Neuronal stem cell (in vitro differentiated cells): ENCODE measurements at regions not wholly inside any gene's neighbourhood (a gene's known extent, or its start where the extent isn't known, plus 50 kb on each side); places are given as distances from the start of the nearest gene placed in this dataset.

Source experiments
- DNase-seq: peaks from one replicate; pipeline ENCODE4 v3.0.0-alpha.2; 2013; ENCODE audit warnings: low spot score
- H2AFZ ChIP-seq: one replicate; pipeline ENCODE4 v1.6.1; 2013; ENCODE audit warnings: mild to moderate bottlenecking, low read length, inconsistent platforms
- H2AK5ac ChIP-seq: 2 replicates; pipeline ENCODE4 v1.6.1; 2013; ENCODE audit warnings: low read depth, mild to moderate bottlenecking, inconsistent platforms, low read length, moderate library complexity, mixed read lengths
- H2BK120ac ChIP-seq: 2 replicates; pipeline ENCODE4 v1.6.1; 2013; ENCODE audit warnings: low read depth, mild to moderate bottlenecking, inconsistent platforms, low read length, moderate library complexity, mixed read lengths
- H2BK12ac ChIP-seq: one replicate; pipeline ENCODE4 v1.6.1; 2013; ENCODE audit warnings: low read length, inconsistent platforms
- H2BK15ac ChIP-seq: 2 replicates; pipeline ENCODE4 v1.6.1; 2013; ENCODE audit warnings: mild to moderate bottlenecking, low read length, inconsistent platforms, mixed read lengths
- H2BK5ac ChIP-seq: one replicate; pipeline ENCODE4 v1.6.1; 2013; ENCODE audit warnings: inconsistent platforms, mild to moderate bottlenecking, low read length, moderate library complexity
- H3K14ac ChIP-seq: one replicate; pipeline ENCODE4 v1.6.1; 2013; ENCODE audit warnings: low read length, inconsistent platforms
- H3K18ac ChIP-seq: 2 replicates; pipeline ENCODE4 v1.6.1; 2013; ENCODE audit warnings: low read length, inconsistent platforms
- H3K23ac ChIP-seq: 2 replicates; pipeline ENCODE4 v1.6.1; 2013; ENCODE audit warnings: low read depth, mild to moderate bottlenecking, mixed read lengths, low read length, inconsistent platforms; ENCODE audit not compliant: poor library complexity
- H3K27ac ChIP-seq: replicated peaks from 3 replicates; pipeline ENCODE4 v1.5.1; 2013; ENCODE audit warnings: low read length, inconsistent platforms
- H3K27me3 ChIP-seq, 3 experiments: 2 replicates each; pipeline ENCODE4 v1.6.1; 2013; ENCODE audit warnings: low read length in 3 of 3, mild to moderate bottlenecking in 2 of 3, inconsistent platforms in 1 of 3, low read depth in 1 of 3, mixed read lengths in 1 of 3, moderate library complexity in 1 of 3; ENCODE audit not compliant: control insufficient read depth in 3 of 3, insufficient read depth in 3 of 3
- H3K36me3 ChIP-seq, 2 donors: replicated peaks in 1 of 2; 2 replicates each; pipeline ENCODE4 v1.6.1; 2013; ENCODE audit warnings: low read length in 2 of 2; ENCODE audit not compliant: control insufficient read depth in 2 of 2, insufficient read depth in 2 of 2
- H3K4ac ChIP-seq: 2 replicates; pipeline ENCODE4 v1.6.1; 2013; ENCODE audit warnings: inconsistent platforms, mild to moderate bottlenecking, low read length, moderate library complexity
- H3K4me1 ChIP-seq, 2 donors: 1 replicate in 1 of 2; 2 replicates in 1 of 2; pipeline ENCODE4 v1.6.1; 2013; ENCODE audit warnings: low read length in 2 of 2, low read depth in 1 of 2; ENCODE audit not compliant: control insufficient read depth in 2 of 2, insufficient read depth in 1 of 2
- H3K4me2 ChIP-seq: one replicate; pipeline ENCODE4 v1.6.1; 2013; ENCODE audit warnings: mild to moderate bottlenecking, low read length, inconsistent platforms; ENCODE audit not compliant: insufficient read depth, poor library complexity, severe bottlenecking
- H3K4me3 ChIP-seq, 2 donors: 2 replicates each; pipeline ENCODE4 v1.5.1; 2013; ENCODE audit warnings: low read length in 2 of 2, mild to moderate bottlenecking in 2 of 2, inconsistent platforms in 1 of 2, moderate library complexity in 1 of 2
- H3K79me1 ChIP-seq: one replicate; pipeline ENCODE4 v1.6.1; 2013; ENCODE audit warnings: low read depth, mild to moderate bottlenecking, inconsistent platforms, low read length, moderate library complexity
- H3K9ac ChIP-seq: one replicate; pipeline ENCODE4 v1.6.1; 2013; ENCODE audit warnings: mild to moderate bottlenecking, low read depth, low read length, inconsistent platforms; ENCODE audit not compliant: poor library complexity
- H3K9me3 ChIP-seq, 2 donors: replicated peaks in 1 of 2; 2 replicates each; pipeline versions ENCODE3 to v1.6.1; 2013; ENCODE audit warnings: low read length in 2 of 2, mild to moderate bottlenecking in 2 of 2, inconsistent platforms in 1 of 2, low read depth in 1 of 2, mixed read lengths in 1 of 2, moderate library complexity in 1 of 2; ENCODE audit not compliant: control insufficient read depth in 2 of 2, insufficient read depth in 1 of 2
- H4K8ac ChIP-seq: one replicate; pipeline ENCODE4 v1.6.1; 2013; ENCODE audit warnings: low read depth, mild to moderate bottlenecking, inconsistent platforms, low read length, moderate library complexity
- H4K91ac ChIP-seq: one replicate; pipeline ENCODE4 v1.6.1; 2013; ENCODE audit warnings: low read length, low read depth, mild to moderate bottlenecking, inconsistent platforms; ENCODE audit not compliant: poor library complexity
- WGBS, 2 donors: extraction: QIAGEN DNeasy Blood & Tissue Kit; methylation state at CpG; one replicate each; pipeline ENCODE4 v1.1.7; 2013; ENCODE audit warnings: missing lambda C conversion rate in 2 of 2, mixed read lengths in 1 of 2; ENCODE audit not compliant: insufficient read length in 2 of 2, insufficient replicate concordance in 1 of 2; ENCODE audit errors: extremely low coverage in 2 of 2; 5-methylcytosine and 5-hydroxymethylcytosine counted together

DNA sequence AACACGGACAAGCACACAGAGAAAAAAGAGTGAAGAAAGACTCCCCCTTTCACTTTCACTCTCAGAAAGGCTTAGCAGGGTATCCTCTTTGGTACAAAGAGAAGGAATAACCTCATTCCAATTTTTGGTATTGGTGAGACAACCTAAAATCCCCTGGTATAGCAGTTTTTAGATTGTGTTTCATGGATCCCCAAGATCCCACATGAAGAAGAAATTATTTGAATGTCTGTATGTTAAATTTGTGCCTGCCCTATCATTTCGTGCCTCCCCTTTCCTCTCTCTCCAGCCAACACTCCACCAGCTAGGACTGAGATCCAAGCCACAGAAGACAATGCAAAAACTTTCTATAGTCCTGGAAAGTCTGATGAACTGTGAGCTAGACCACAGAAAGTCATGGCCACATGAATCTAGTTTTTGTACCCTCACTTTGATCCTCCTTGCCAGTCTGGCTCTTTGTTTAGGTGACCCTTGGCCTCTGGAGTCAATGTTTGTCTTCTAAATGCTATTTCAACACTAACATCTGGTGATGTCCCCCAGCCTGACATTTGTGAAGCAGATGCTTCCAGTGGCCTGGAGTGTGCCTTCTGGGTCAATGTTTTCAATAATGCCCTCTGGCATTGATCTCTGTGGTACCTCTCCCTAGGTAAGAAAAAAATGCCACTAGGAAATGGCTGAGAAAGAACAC is 181.9 kb upstream of the BMP4 start:
- no peak overlapping the region for H3K27ac ChIP-seq
- no peak for DNase-seq

DNA sequence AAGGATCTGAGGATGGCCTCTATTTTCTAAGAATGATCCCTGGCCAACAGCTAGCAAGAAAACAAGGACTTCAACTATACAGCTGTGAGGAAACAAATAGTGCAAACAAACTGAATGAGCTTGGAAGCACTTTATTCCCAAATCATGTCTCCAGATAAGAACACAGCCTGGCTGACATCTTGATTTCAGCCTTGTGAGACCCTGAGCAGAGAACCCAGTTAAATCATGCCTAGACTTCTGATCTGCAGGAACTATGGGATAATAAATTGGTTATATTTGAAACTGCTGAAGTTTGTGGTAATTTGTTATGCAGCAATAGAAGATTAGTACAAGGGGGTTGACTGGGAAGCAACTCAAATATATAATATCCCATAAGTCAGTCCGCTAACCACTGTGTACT is 183.9 kb upstream of the BMP4 start:
- Histone ChIP-seq H3K27ac (no peak overlapping the region), H2AK5ac (no peak overlapping the region), H3K79me1 (no peaks in the 10 kb centered on the region), H2AFZ (no peak overlapping the region), H2BK15ac (no peak overlapping the region), H3K9ac (no peak overlapping the region), H3K14ac (no peak overlapping the region), H3K18ac (no peak overlapping the region), H4K91ac (no peak overlapping the region), H2BK5ac (no peak overlapping the region), H3K36me3 (no peaks in the 10 kb centered on the region), H3K9me3 (no peaks in the 10 kb centered on the region), H3K4me3 (no peak overlapping the region), H3K4ac (no peak overlapping the region), H3K27me3 (no peaks in the 10 kb centered on the region), H3K23ac (no peak overlapping the region), H2BK120ac (no peak overlapping the region), H3K4me2 (no peak overlapping the region), H4K8ac (no peak overlapping the region), H2BK12ac (no peak overlapping the region), H3K4me1 (no peaks in the 10 kb centered on the region)
- no peak for DNase-seq
- WGBS, 2 donors = no CpG with 5 or more reads among the region's 1 CpG

More for the DNA sequence above, 181.9 kb upstream of the BMP4 start:
- no peak overlapping the region for H3K18ac ChIP-seq
- no peaks in the 10 kb centered on the region for H3K27me3 ChIP-seq
- H3K4me2 ChIP-seq = no peak overlapping the region
- H2AFZ ChIP-seq = no peak overlapping the region
- no peak overlapping the region for H2BK5ac ChIP-seq
- H3K4ac ChIP-seq = no peak overlapping the region
- no peak overlapping the region for H3K4me3 ChIP-seq
- H4K8ac ChIP-seq = no peak overlapping the region
- H3K9me3 ChIP-seq = no peaks in the 10 kb centered on the region
- no peak overlapping the region for H2BK120ac ChIP-seq
- H2AK5ac ChIP-seq = no peak overlapping the region
- WGBS, 2 donors = no CpG with 5 or more reads among the region's 2 CpGs
- H4K91ac ChIP-seq = no peak overlapping the region
- no peaks in the 10 kb centered on the region for H3K79me1 ChIP-seq
- H2BK15ac ChIP-seq = no peak overlapping the region
- no peak overlapping the region for H3K14ac ChIP-seq
- H3K9ac ChIP-seq = no peak overlapping the region
- H3K36me3 ChIP-seq = no peaks in the 10 kb centered on the region
- no peak overlapping the region for H2BK12ac ChIP-seq
- no peak overlapping the region for H3K23ac ChIP-seq
- no peaks in the 10 kb centered on the region for H3K4me1 ChIP-seq

DNA sequence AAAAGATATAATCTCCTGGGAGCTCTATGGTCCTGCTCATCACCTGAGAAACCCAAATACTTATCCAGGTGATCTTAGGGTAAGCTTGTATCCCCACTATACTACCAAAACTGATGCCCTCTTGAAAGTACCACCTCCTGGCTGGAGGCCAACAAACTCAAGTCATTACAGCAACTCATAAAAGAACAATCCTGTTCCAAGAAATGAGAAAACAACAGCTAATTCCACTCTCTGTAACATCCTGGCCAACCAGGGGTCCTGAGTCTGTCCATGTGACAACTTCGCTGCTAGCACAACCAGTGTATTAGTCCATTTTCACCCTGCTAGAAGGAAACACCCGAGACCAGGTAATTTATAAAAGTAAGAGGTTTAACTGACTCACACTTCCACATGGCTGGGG is 190.0 kb upstream of the BMP4 start:
- Histone ChIP-seq H3K23ac (no peak overlapping the region), H3K14ac (no peak overlapping the region), H3K9ac (no peak overlapping the region), H3K9me3 (no peaks in the 10 kb centered on the region), H2BK12ac (no peak overlapping the region), H2BK120ac (no peak overlapping the region), H3K18ac (no peak overlapping the region), H3K4me1 (no peaks in the 10 kb centered on the region), H3K4me3 (no peak overlapping the region), H3K4ac (no peak overlapping the region), H3K27ac (no peak overlapping the region), H3K27me3 (no peaks in the 10 kb centered on the region), H2AFZ (no peak overlapping the region), H3K4me2 (no peak overlapping the region), H2BK5ac (no peak overlapping the region), H4K91ac (no peak overlapping the region), H3K79me1 (no peaks in the 10 kb centered on the region), H3K36me3 (no peaks in the 10 kb centered on the region), H2AK5ac (no peak overlapping the region), H4K8ac (no peak overlapping the region), H2BK15ac (no peak overlapping the region)
- no peak for DNase-seq
- WGBS, 2 donors = no CpG with 5 or more reads among the region's 2 CpGs

DNA sequence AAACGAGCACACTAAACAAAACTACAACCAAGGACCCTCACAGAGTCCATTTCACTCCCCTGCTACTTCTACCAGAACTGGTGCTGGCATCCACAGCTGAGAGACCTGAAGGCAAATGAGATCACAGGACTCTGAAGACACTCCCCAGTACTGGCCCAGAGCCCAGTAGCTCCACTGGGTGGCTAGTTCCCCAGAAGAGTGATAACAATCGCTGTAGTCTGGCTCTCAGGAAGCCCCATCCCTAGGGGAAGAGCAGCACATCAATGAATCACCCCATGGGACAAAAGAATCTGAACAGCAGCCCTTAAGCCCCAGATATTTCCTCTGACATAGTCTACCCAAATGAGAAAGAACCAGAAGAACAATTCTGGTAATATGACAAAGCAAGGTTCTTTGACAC is 190.7 kb upstream of the BMP4 start:
- Histone ChIP-seq H3K4ac (no peak overlapping the region), H4K91ac (no peak overlapping the region), H2AFZ (no peak overlapping the region), H3K27me3 (no peaks in the 10 kb centered on the region), H2BK5ac (no peak overlapping the region), H3K23ac (no peak overlapping the region), H3K9ac (no peak overlapping the region), H3K14ac (no peak overlapping the region), H3K36me3 (no peaks in the 10 kb centered on the region), H3K79me1 (no peaks in the 10 kb centered on the region), H3K4me1 (no peaks in the 10 kb centered on the region), H3K18ac (no peak overlapping the region), H3K4me2 (no peak overlapping the region), H3K9me3 (no peaks in the 10 kb centered on the region), H3K27ac (no peak overlapping the region), H2AK5ac (no peak overlapping the region), H3K4me3 (no peak overlapping the region), H2BK15ac (no peak overlapping the region), H2BK12ac (no peak overlapping the region), H4K8ac (no peak overlapping the region), H2BK120ac (no peak overlapping the region)
- no CpG with 5 or more reads among the region's 2 CpGs for WGBS, 2 donors
- no peak for DNase-seq
